ENCODE measurements at regions not wholly inside any gene's neighbourhood (a gene's known extent, or its start where the extent isn't known, plus 50 kb on each side); places are given as distances from the start of the nearest gene placed in this dataset.

- no peaks in the 10 kb centered on the region for H3K36me3 ChIP-seq (ENCODE audit: insufficient read depth, low read length)
- POLR2A ChIA-PET (ENCODE audit: partially characterized antibody): no interaction called here
- H3K4me3 ChIP-seq (ENCODE audit: low read length in 2 of 2): no peak overlapping the region
- no peaks in the 10 kb centered on the region for H3K4me1 ChIP-seq (ENCODE audit: insufficient read depth, low read length)
- H3K9me3 ChIP-seq (ENCODE audit: control insufficient read depth in 1 of 2, low read length in 2 of 2): no peaks in the 10 kb centered on the region
- no peaks in the 10 kb centered on the region for H3K27me3 ChIP-seq (ENCODE audit: insufficient read depth, low read length)
- CTCF ChIA-PET (ENCODE audit: partially characterized antibody): no interaction called here
- Mint-ChIP-seq H3K4me1 (no peaks in the 10 kb centered on the region), H3K27ac (no peak overlapping the region), H3K4me3 (no peak overlapping the region), H3K27me3 (no peaks in the 10 kb centered on the region), H3K36me3 (no peaks in the 10 kb centered on the region), H3K9me3 (peaks cover 0 to 3% (median 0%) of the 10 kb centered on the region in 8 donors)
- DNase-seq: no peak
- H3K27ac ChIP-seq (ENCODE audit: low read depth, low read length): no peak overlapping the region
- intact Hi-C loops (cut with micrococcal nuclease): no loop called here
Observed at GRCh38 chr4:155495572-155496293, 119.0 kb upstream of the MAP9 start.

- H3K4me1 Mint-ChIP-seq: no peaks in the 10 kb centered on the region
Observed at GRCh38 chr4:155494037-155494718, 117.4 kb upstream of the MAP9 start.

GRCh38 chr4:155491336-155492120 lies 114.8 kb upstream of the MAP9 start:
- DNase-seq: no peak
- Mint-ChIP-seq H3K27ac (no peak overlapping the region), H3K4me1 (no peaks in the 10 kb centered on the region), H3K4me3 (no peak overlapping the region), H3K9me3 (peaks cover 0 to under 1% (median 0%) of the 10 kb centered on the region in 8 donors), H3K27me3 (no peaks in the 10 kb centered on the region), H3K36me3 (no peaks in the 10 kb centered on the region)
- no peaks in the 10 kb centered on the region for H3K36me3 ChIP-seq (ENCODE audit: insufficient read depth, low read length)
- POLR2A ChIA-PET (ENCODE audit: partially characterized antibody): no interaction called here
- H3K27ac ChIP-seq (ENCODE audit: low read depth, low read length): no peak overlapping the region
- intact Hi-C loops (cut with micrococcal nuclease): no loop called here
- H3K4me1 ChIP-seq (ENCODE audit: insufficient read depth, low read length): no peaks in the 10 kb centered on the region
- no peaks in the 10 kb centered on the region for H3K27me3 ChIP-seq (ENCODE audit: insufficient read depth, low read length)
- no peaks in the 10 kb centered on the region for H3K9me3 ChIP-seq (ENCODE audit: control insufficient read depth in 1 of 2, low read length in 2 of 2)
- H3K4me3 ChIP-seq (ENCODE audit: low read length in 2 of 2): no peak overlapping the region
- CTCF ChIA-PET (ENCODE audit: partially characterized antibody): no interaction called here

More at GRCh38 chr4:155494037-155494718, 117.4 kb upstream of the MAP9 start:
- Mint-ChIP-seq H3K27me3 (no peaks in the 10 kb centered on the region), H3K9me3 (peaks cover 0 to 3% (median 0%) of the 10 kb centered on the region in 8 donors), H3K4me3 (no peak overlapping the region), H3K27ac (no peak overlapping the region), H3K36me3 (no peaks in the 10 kb centered on the region)
- Histone ChIP-seq H3K4me3 (ENCODE audit: low read length in 2 of 2) (no peak overlapping the region), H3K36me3 (ENCODE audit: insufficient read depth, low read length) (no peaks in the 10 kb centered on the region), H3K27me3 (ENCODE audit: insufficient read depth, low read length) (no peaks in the 10 kb centered on the region), H3K4me1 (ENCODE audit: insufficient read depth, low read length) (no peaks in the 10 kb centered on the region), H3K9me3 (ENCODE audit: control insufficient read depth in 1 of 2, low read length in 2 of 2) (no peaks in the 10 kb centered on the region), H3K27ac (ENCODE audit: low read depth, low read length) (no peak overlapping the region)
- DNase-seq: no peak
- intact Hi-C loops (cut with micrococcal nuclease): no loop called here
- CTCF ChIA-PET (ENCODE audit: partially characterized antibody): interaction anchor here (0.7 kb wide), 1 partner anchor 279 kb away, joined by 3 read pairs; no protein-coding TSS in a partner anchor
- POLR2A ChIA-PET (ENCODE audit: partially characterized antibody): no interaction called here

GRCh38 chr4:155489271-155489670 lies 112.5 kb upstream of the MAP9 start:
- no peaks in the 10 kb centered on the region for H3K36me3 ChIP-seq (ENCODE audit: insufficient read depth, low read length)
- H3K4me3 ChIP-seq (ENCODE audit: low read length in 2 of 2): no peak overlapping the region
- no peak for DNase-seq
- Mint-ChIP-seq H3K4me1 (no peaks in the 10 kb centered on the region), H3K9me3 (peaks cover 0 to 2% (median 0%) of the 10 kb centered on the region in 8 donors), H3K4me3 (no peak overlapping the region), H3K36me3 (no peaks in the 10 kb centered on the region), H3K27ac (no peak overlapping the region), H3K27me3 (no peaks in the 10 kb centered on the region)
- no peaks in the 10 kb centered on the region for H3K9me3 ChIP-seq (ENCODE audit: control insufficient read depth in 1 of 2, low read length in 2 of 2)
- intact Hi-C loops (cut with micrococcal nuclease): no loop called here
- no peaks in the 10 kb centered on the region for H3K4me1 ChIP-seq (ENCODE audit: insufficient read depth, low read length)
- no peaks in the 10 kb centered on the region for H3K27me3 ChIP-seq (ENCODE audit: insufficient read depth, low read length)
- H3K27ac ChIP-seq (ENCODE audit: low read depth, low read length): no peak overlapping the region
- POLR2A ChIA-PET (ENCODE audit: partially characterized antibody): no interaction called here
- CTCF ChIA-PET (ENCODE audit: partially characterized antibody): no interaction called here

GRCh38 chr4:155488691-155489090 lies 111.9 kb upstream of the MAP9 start:
- DNase-seq: no peak
- H3K9me3 ChIP-seq (ENCODE audit: control insufficient read depth in 1 of 2, low read length in 2 of 2): no peaks in the 10 kb centered on the region
- H3K27ac Mint-ChIP-seq: no peak overlapping the region
- peaks cover 0 to 2% (median 0%) of the 10 kb centered on the region in 8 donors for H3K9me3 Mint-ChIP-seq
- no peaks in the 10 kb centered on the region for H3K27me3 ChIP-seq (ENCODE audit: insufficient read depth, low read length)
- no peaks in the 10 kb centered on the region for H3K4me1 Mint-ChIP-seq
- no peaks in the 10 kb centered on the region for H3K36me3 ChIP-seq (ENCODE audit: insufficient read depth, low read length)
- intact Hi-C loops (cut with micrococcal nuclease): no loop called here
- no peak overlapping the region for H3K27ac ChIP-seq (ENCODE audit: low read depth, low read length)
- ChIA-PET POLR2A (ENCODE audit: partially characterized antibody) (no interaction called here), CTCF (ENCODE audit: partially characterized antibody) (no interaction called here)
- H3K4me3 ChIP-seq (ENCODE audit: low read length in 2 of 2): no peak overlapping the region
- H3K27me3 Mint-ChIP-seq: no peaks in the 10 kb centered on the region
- no peaks in the 10 kb centered on the region for H3K4me1 ChIP-seq (ENCODE audit: insufficient read depth, low read length)
- no peak overlapping the region for H3K4me3 Mint-ChIP-seq
- H3K36me3 Mint-ChIP-seq: no peaks in the 10 kb centered on the region

- H3K36me3 ChIP-seq (ENCODE audit: insufficient read depth, low read length): no peaks in the 10 kb centered on the region
- H3K4me3 ChIP-seq (ENCODE audit: low read length in 2 of 2): no peak overlapping the region
- DNase-seq: no peak
- ChIA-PET CTCF (ENCODE audit: partially characterized antibody) (no interaction called here), POLR2A (ENCODE audit: partially characterized antibody) (no interaction called here)
- intact Hi-C loops (cut with micrococcal nuclease): no loop called here
- Mint-ChIP-seq H3K4me1 (no peaks in the 10 kb centered on the region), H3K27me3 (no peaks in the 10 kb centered on the region), H3K27ac (no peak overlapping the region), H3K36me3 (no peaks in the 10 kb centered on the region), H3K4me3 (no peak overlapping the region), H3K9me3 (peaks cover 0 to 2% (median 0%) of the 10 kb centered on the region in 8 donors)
- H3K27me3 ChIP-seq (ENCODE audit: insufficient read depth, low read length): no peaks in the 10 kb centered on the region
- no peak overlapping the region for H3K27ac ChIP-seq (ENCODE audit: low read depth, low read length)
- H3K4me1 ChIP-seq (ENCODE audit: insufficient read depth, low read length): no peaks in the 10 kb centered on the region
- no peaks in the 10 kb centered on the region for H3K9me3 ChIP-seq (ENCODE audit: control insufficient read depth in 1 of 2, low read length in 2 of 2)
Observed at GRCh38 chr4:155487210-155487609, 110.4 kb upstream of the MAP9 start.

GRCh38 chr4:155481150-155481549 lies 104.4 kb upstream of the MAP9 start:
- no peaks in the 10 kb centered on the region for H3K4me1 ChIP-seq (ENCODE audit: insufficient read depth, low read length)
- no peak overlapping the region for H3K27ac ChIP-seq (ENCODE audit: low read depth, low read length)
- CTCF ChIA-PET (ENCODE audit: partially characterized antibody): no interaction called here
- POLR2A ChIA-PET (ENCODE audit: partially characterized antibody): no interaction called here
- H3K27me3 ChIP-seq (ENCODE audit: insufficient read depth, low read length): no peaks in the 10 kb centered on the region
- no peak overlapping the region for H3K27ac Mint-ChIP-seq
- H3K4me1 Mint-ChIP-seq: no peaks in the 10 kb centered on the region
- H3K4me3 Mint-ChIP-seq: no peak overlapping the region
- H3K9me3 Mint-ChIP-seq: no peaks in the 10 kb centered on the region
- no peaks in the 10 kb centered on the region for H3K9me3 ChIP-seq (ENCODE audit: control insufficient read depth in 1 of 2, low read length in 2 of 2)
- H3K36me3 ChIP-seq (ENCODE audit: insufficient read depth, low read length): no peaks in the 10 kb centered on the region
- no peak for DNase-seq
- intact Hi-C loops (cut with micrococcal nuclease): no loop called here
- no peaks in the 10 kb centered on the region for H3K36me3 Mint-ChIP-seq
- no peak overlapping the region for H3K4me3 ChIP-seq (ENCODE audit: low read length in 2 of 2)
- H3K27me3 Mint-ChIP-seq: no peaks in the 10 kb centered on the region

Measured in CD4-positive, alpha-beta memory T cell (primary cell).